HPDE6-E6E7 (cell line): ENCODE measurements at regions not wholly inside any gene's neighbourhood (a gene's known extent, or its start where the extent isn't known, plus 50 kb on each side); places are given as distances from the start of the nearest gene placed in this dataset.
A peak's percentile ranks its signal among the peaks of the same experiment; 100 is the strongest.

ENCODE experiments used
- DNase-seq: peaks from one replicate; pipeline ENCODE4 v3.0.0; 2011; ENCODE audit warnings: missing footprints; ENCODE audit errors: extremely low spot score

- no peak for DNase-seq
Measured at GRCh38 chr1:56418151-56418631, 161.2 kb downstream of the PLPP3 start.

GRCh38 chr1:56417646-56418045 lies 161.7 kb downstream of the PLPP3 start:
- DNase-seq, result no peak

GRCh38 chr1:56416495-56416894 lies 162.9 kb downstream of the PLPP3 start:
- no peak for DNase-seq

- DNase-seq, result no peak
Measured at GRCh38 chr1:56415720-56416119, 163.6 kb downstream of the PLPP3 start.

- DNase-seq, result no peak
Measured at GRCh38 chr1:56415258-56415657, 164.1 kb downstream of the PLPP3 start.

GRCh38 chr1:56414728-56415224 lies 164.6 kb downstream of the PLPP3 start:
- DNase-seq, result no peak

GRCh38 chr1:56413671-56414199 lies 165.6 kb downstream of the PLPP3 start:
- no peak for DNase-seq

- DNase-seq, result no peak
Measured at GRCh38 chr1:56411484-56412180, 167.7 kb downstream of the PLPP3 start.

GRCh38 chr1:56411021-56411420 lies 168.3 kb downstream of the PLPP3 start:
- DNase-seq, result no peak

GRCh38 chr1:56410405-56410804 lies 169.0 kb downstream of the PLPP3 start:
- no peak for DNase-seq

GRCh38 chr1:56409112-56409691 lies 170.2 kb downstream of the PLPP3 start:
- DNase-seq, result peak; percentile 49

- DNase-seq, result no peak
Measured at GRCh38 chr1:56406821-56407220, 172.5 kb downstream of the PLPP3 start.

GRCh38 chr1:56404561-56405030 lies 174.8 kb downstream of the PLPP3 start:
- no peak for DNase-seq

- no peak for DNase-seq
Measured at GRCh38 chr1:56404066-56404465, 175.3 kb downstream of the PLPP3 start.

- no peak for DNase-seq
Measured at GRCh38 chr1:56403321-56403720, 176.0 kb downstream of the PLPP3 start.

GRCh38 chr1:56401191-56401590 lies 178.2 kb downstream of the PLPP3 start:
- no peak for DNase-seq

- DNase-seq, result no peak
Measured at GRCh38 chr1:56400526-56400925, 178.8 kb downstream of the PLPP3 start.

- no peak for DNase-seq
Measured at GRCh38 chr1:56399795-56400194, 179.6 kb downstream of the PLPP3 start.

- no peak for DNase-seq
Measured at GRCh38 chr1:56399326-56399725, 180.0 kb downstream of the PLPP3 start.

GRCh38 chr1:56397811-56398231 lies 181.5 kb downstream of the PLPP3 start:
- DNase-seq, result no peak

- no peak for DNase-seq
Measured at GRCh38 chr1:56397409-56397808, 182.0 kb downstream of the PLPP3 start.

GRCh38 chr1:56396581-56396980 lies 182.8 kb downstream of the PLPP3 start:
- no peak for DNase-seq

- no peak for DNase-seq
Measured at GRCh38 chr1:56395776-56396175, 183.6 kb downstream of the PLPP3 start.
